Ovary (tissue), 3 donors: ENCODE measurements at regions not wholly inside any gene's neighbourhood (a gene's known extent, or its start where the extent isn't known, plus 50 kb on each side); places are given as distances from the start of the nearest gene placed in this dataset.

ENCODE experiments used
- CTCF ChIP-seq, 3 donors: fragments of 450-650 bp in 2 of 3; fragments of 200-600 bp in 1 of 3; IDR thresholded peaks; one replicate each; pipeline versions ENCODE4 v1.5.1 to v1.8.0; 2016 to 2022; ENCODE audit warnings: antibody characterized with exemption in 3 of 3, mild to moderate bottlenecking in 1 of 3
- EP300 ChIP-seq: sonication (generic); formaldehyde crosslinking; IDR thresholded peaks from one replicate; pipeline ENCODE4 v1.6.1; 2017; ENCODE audit warnings: antibody characterized with exemption
- donor health status: DM: no; HTN: no; CAD: no.

DNA sequence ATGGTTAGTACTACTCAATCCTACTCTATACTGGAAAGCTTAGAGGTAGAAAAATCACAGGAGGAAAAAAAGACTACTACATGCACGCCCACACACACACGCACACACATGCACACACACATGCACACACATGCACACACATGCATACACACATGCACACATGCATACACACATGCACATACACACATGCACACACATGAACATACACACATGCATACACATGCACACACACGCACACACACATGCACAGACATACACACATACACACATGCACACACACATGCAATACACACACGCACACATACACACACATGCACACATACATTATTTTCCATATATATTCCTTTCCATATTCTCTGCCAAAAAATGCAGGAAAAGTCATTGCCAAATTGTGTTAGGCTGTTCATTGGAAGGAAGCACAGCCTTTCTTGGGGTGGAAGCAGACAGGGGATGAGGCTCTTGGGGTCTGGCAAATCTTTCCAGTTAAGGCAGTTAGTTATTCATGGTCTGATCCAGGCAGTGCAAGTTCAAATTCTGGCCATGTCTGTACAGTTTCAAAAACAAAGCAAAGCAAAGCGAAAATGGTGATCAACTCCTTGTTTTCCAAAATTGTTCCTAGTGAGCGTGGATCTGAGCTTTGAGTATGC lies 187.9 kb upstream of the EGFLAM start:
- TF ChIP-seq CTCF (IDR thresholded peaks at IDR 0.05) (no peak), EP300 (no peak)
